PC-9 (cell line): ENCODE measurements at regions not wholly inside any gene's neighbourhood (a gene's known extent, or its start where the extent isn't known, plus 50 kb on each side); places are given as distances from the start of the nearest gene placed in this dataset.

Experiments
- BruUV-seq: library from RNA; stranded (reverse); fragments of 400-500 nt; replicated peaks from 2 replicates; lab custom pipeline; 2021; lab: Mats Ljungman, UMichigan
- CTCF ChIA-PET: fragments of 300-600 bp; sonication (Branson Sonifier 250); formaldehyde crosslinking; loops from one replicate; lab custom pipeline; 2022; ENCODE audit warnings: antibody characterized with exemption; lab: Charles Lee
- POLR2A ChIA-PET: fragments of 300-600 bp; sonication (Branson Sonifier 250); formaldehyde crosslinking; loops from one replicate; lab custom pipeline; 2022; ENCODE audit warnings: antibody characterized with exemption; ENCODE audit not compliant: unreplicated experiment; lab: Charles Lee
- DNase-seq, 2 experiments: peaks; one replicate each; pipeline versions ENCODE4 v3.0.0 to v3.0.0-alpha.2; 2015 to 2022; ENCODE audit warnings: mixed read lengths in 1 of 2
- H2AFZ ChIP-seq: fragments of 200-600 bp; sonication (generic); 2 replicates; pipeline ENCODE4 v1.8.1; 2017; ENCODE audit warnings: antibody characterized with exemption
- H3F3A ChIP-seq: fragments of 200-600 bp; sonication (generic); 2 replicates; pipeline ENCODE4 v1.8.1; 2017; ENCODE audit warnings: antibody characterized with exemption, mild to moderate bottlenecking, low read depth; ENCODE audit not compliant: insufficient read depth
- H3K27ac ChIP-seq: fragments of 200-600 bp; sonication (generic); 2 replicates; pipeline ENCODE4 v1.6.1; 2016; ENCODE audit warnings: mixed run types
- H3K27me3 ChIP-seq: fragments of 200-600 bp; sonication (generic); 2 replicates; pipeline ENCODE4 v1.6.1; 2016; ENCODE audit warnings: low read depth, mixed run types; ENCODE audit not compliant: insufficient read depth
- H3K36me3 ChIP-seq: fragments of 200-600 bp; sonication (generic); 2 replicates; pipeline ENCODE4 v1.6.1; 2016; ENCODE audit warnings: low read depth, mixed run types
- H3K4me1 ChIP-seq: fragments of 200-600 bp; sonication (generic); replicated peaks from 2 replicates; pipeline ENCODE4 v1.6.1; 2016; ENCODE audit warnings: mixed run types; ENCODE audit not compliant: insufficient read depth
- H3K4me2 ChIP-seq: fragments of 200-600 bp; sonication (generic); 2 replicates; pipeline ENCODE4 v1.6.1; 2017; ENCODE audit warnings: mixed run types
- H3K4me3 ChIP-seq: fragments of 200-600 bp; sonication (generic); 2 replicates; pipeline ENCODE4 v1.6.1; 2016; ENCODE audit warnings: mixed run types
- H3K79me2 ChIP-seq: fragments of 200-600 bp; sonication (generic); 2 replicates; pipeline ENCODE4 v1.6.1; 2017; ENCODE audit warnings: low read depth, mixed run types
- H3K9me2 ChIP-seq: fragments of 200-600 bp; sonication (generic); 2 replicates; pipeline ENCODE4 v1.8.1; 2017; ENCODE audit warnings: mild to moderate bottlenecking; ENCODE audit not compliant: insufficient read depth
- H3K9me3 ChIP-seq: fragments of 200-600 bp; sonication (generic); 2 replicates; pipeline ENCODE4 v1.8.1; 2016; ENCODE audit warnings: low read depth; ENCODE audit not compliant: insufficient read depth
- H4K20me1 ChIP-seq: fragments of 200-600 bp; sonication (generic); 2 replicates; pipeline ENCODE4 v1.8.1; 2017; ENCODE audit not compliant: insufficient read depth
- CTCF ChIP-seq: fragments of 200-600 bp; sonication (generic); conservative IDR thresholded peaks from 2 replicates; pipeline ENCODE4 v1.6.1; 2017; ENCODE audit warnings: mixed run types, antibody characterized with exemption, mild to moderate bottlenecking, moderate library complexity
- EZH2 ChIP-seq: fragments of 200-600 bp; sonication (generic); IDR thresholded peaks from 2 replicates; pipeline ENCODE4 v1.8.0; 2017; ENCODE audit warnings: antibody characterized with exemption, low read depth
- intact Hi-C: fragments of 100-400 bp; cut with micrococcal nuclease; formaldehyde crosslinking; loops from one replicate; pipeline ENCODE4 v1.10.0; 2022; ENCODE audit not compliant: unreplicated experiment

DNA sequence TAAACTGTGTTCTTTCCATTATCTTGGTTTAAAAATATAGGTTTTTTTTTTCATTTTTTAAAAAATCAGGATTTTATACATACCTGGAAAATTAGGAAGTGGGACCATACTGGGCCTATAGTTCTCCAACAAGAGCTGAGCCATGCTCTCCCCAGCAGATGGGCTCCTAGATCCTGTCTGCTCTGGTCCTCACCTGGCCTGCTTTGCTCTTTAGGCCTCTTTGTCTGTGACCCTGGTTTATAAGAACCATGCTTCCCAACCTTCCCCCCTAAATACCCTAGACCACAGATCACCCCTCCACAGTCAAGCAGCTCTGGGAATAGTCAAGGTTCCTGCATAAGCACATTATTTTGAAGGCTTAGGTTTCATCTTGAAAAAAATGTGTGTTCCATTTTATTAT is 185.0 kb upstream of the TSHZ3 start:
- no peaks in the 10 kb centered on the region for H3K4me1 ChIP-seq
- H3K9me2 ChIP-seq: no peaks in the 10 kb centered on the region
- no peaks in the 10 kb centered on the region for H3K9me3 ChIP-seq
- H4K20me1 ChIP-seq: no peaks in the 10 kb centered on the region
- CTCF ChIA-PET: no interaction called here
- POLR2A ChIA-PET: no interaction called here
- no peaks in the 10 kb centered on the region for H3K36me3 ChIP-seq
- H3K4me2 ChIP-seq: no peak overlapping the region
- no peak overlapping the region for H3K4me3 ChIP-seq
- no peak for DNase-seq
- no peaks in the 10 kb centered on the region for H3F3A ChIP-seq
- H3K27me3 ChIP-seq: peaks cover 37% of the 10 kb centered on the region; the same call in 1 of the 2 replicates
- H3K27ac ChIP-seq: no peak overlapping the region
- intact Hi-C loops: no loop called here
- H3K79me2 ChIP-seq: no peaks in the 10 kb centered on the region
- TF ChIP-seq EZH2: no peak
- TF ChIP-seq CTCF: no peak
- BruUV-seq: no TSS peak
- no peak overlapping the region for H2AFZ ChIP-seq

GRCh38 chr19:31534786-31535657 is 185.8 kb upstream of the TSHZ3 start:
- POLR2A ChIA-PET: no interaction called here
- Histone ChIP-seq H3K4me2 (no peak overlapping the region), H3K27ac (no peak overlapping the region), H2AFZ (no peak overlapping the region), H3K9me3 (no peaks in the 10 kb centered on the region), H3K27me3 (peaks cover 42% of the 10 kb centered on the region; the same call in 1 of the 2 replicates), H3K4me3 (no peak overlapping the region), H3F3A (no peaks in the 10 kb centered on the region), H3K4me1 (no peaks in the 10 kb centered on the region), H3K36me3 (no peaks in the 10 kb centered on the region), H4K20me1 (no peaks in the 10 kb centered on the region), H3K9me2 (no peaks in the 10 kb centered on the region), H3K79me2 (no peaks in the 10 kb centered on the region)
- CTCF ChIA-PET: no interaction called here
- no peak for DNase-seq
- intact Hi-C loops: no loop called here
- no TSS peak for BruUV-seq
- TF ChIP-seq EZH2: no peak
- TF ChIP-seq CTCF: no peak

GRCh38 chr19:31535691-31536460 is 186.6 kb upstream of the TSHZ3 start:
- ChIA-PET CTCF (no interaction called here), POLR2A (no interaction called here)
- no peaks in the 10 kb centered on the region for H3K9me3 ChIP-seq
- no peak overlapping the region for H3K4me2 ChIP-seq
- intact Hi-C loops: no loop called here
- no peak overlapping the region for H3K4me3 ChIP-seq
- no peaks in the 10 kb centered on the region for H3K79me2 ChIP-seq
- no peak for DNase-seq
- H3K4me1 ChIP-seq: no peaks in the 10 kb centered on the region
- no TSS peak for BruUV-seq
- H3F3A ChIP-seq: no peaks in the 10 kb centered on the region
- no peak for TF ChIP-seq EZH2
- no peak for TF ChIP-seq CTCF
- no peaks in the 10 kb centered on the region for H3K9me2 ChIP-seq
- H3K27me3 ChIP-seq: peaks cover 42% of the 10 kb centered on the region; the same call in 1 of the 2 replicates
- no peak overlapping the region for H2AFZ ChIP-seq
- no peak overlapping the region for H3K27ac ChIP-seq
- no peaks in the 10 kb centered on the region for H4K20me1 ChIP-seq
- no peaks in the 10 kb centered on the region for H3K36me3 ChIP-seq
